ENCODE measurements at regions not wholly inside any gene's neighbourhood (a gene's known extent, or its start where the extent isn't known, plus 50 kb on each side); places are given as distances from the start of the nearest gene placed in this dataset.

GRCh38 chr13:70844391-70845108 is 736.3 kb upstream of the KLHL1 start:
- H3K9me3 ChIP-seq (ENCODE audit: insufficient read depth, low read length) = no peaks in the 10 kb centered on the region
- no peaks in the 10 kb centered on the region for H3K4me1 ChIP-seq (ENCODE audit: insufficient read depth, insufficient read length)
- no peaks in the 10 kb centered on the region for H3K27me3 ChIP-seq (ENCODE audit: insufficient read depth, insufficient read length)
- no peak overlapping the region for H3K4me3 ChIP-seq (ENCODE audit: insufficient read length, low read depth)
- H3K36me3 ChIP-seq (ENCODE audit: insufficient read depth, insufficient read length, low read length) = no peaks in the 10 kb centered on the region
- DNase-seq (ENCODE audit: low read depth, low spot score) = no peak
- TF ChIP-seq ZNF274 (IDR thresholded peaks at IDR 0.05; ENCODE audit: low read depth, low read length) (no peak), SUZ12 (IDR thresholded peaks at IDR 0.05; ENCODE audit: extremely low read depth, insufficient read depth, insufficient read length) (no peak), YY1 (IDR thresholded peaks at IDR 0.05; ENCODE audit: insufficient read depth, insufficient read length) (no peak)
- no peak overlapping the region for H3K9ac ChIP-seq (ENCODE audit: insufficient read length, low read depth)

GRCh38 chr13:70842062-70842644 is 733.9 kb upstream of the KLHL1 start:
- Histone ChIP-seq H3K36me3 (ENCODE audit: insufficient read depth, insufficient read length, low read length) (no peaks in the 10 kb centered on the region), H3K4me3 (ENCODE audit: insufficient read length, low read depth) (no peak overlapping the region), H3K4me1 (ENCODE audit: insufficient read depth, insufficient read length) (no peaks in the 10 kb centered on the region), H3K9me3 (ENCODE audit: insufficient read depth, low read length) (no peaks in the 10 kb centered on the region), H3K9ac (ENCODE audit: insufficient read length, low read depth) (no peak overlapping the region), H3K27me3 (ENCODE audit: insufficient read depth, insufficient read length) (no peaks in the 10 kb centered on the region)
- no peak for TF ChIP-seq YY1 (IDR thresholded peaks at IDR 0.05; ENCODE audit: insufficient read depth, insufficient read length)
- no peak for TF ChIP-seq SUZ12 (IDR thresholded peaks at IDR 0.05; ENCODE audit: extremely low read depth, insufficient read depth, insufficient read length)
- no peak for TF ChIP-seq ZNF274 (IDR thresholded peaks at IDR 0.05; ENCODE audit: low read depth, low read length)
- DNase-seq (ENCODE audit: low read depth, low spot score) = no peak

- TF ChIP-seq YY1 (IDR thresholded peaks at IDR 0.05; ENCODE audit: insufficient read depth, insufficient read length) = no peak
- no peak for TF ChIP-seq SUZ12 (IDR thresholded peaks at IDR 0.05; ENCODE audit: extremely low read depth, insufficient read depth, insufficient read length)
- TF ChIP-seq ZNF274 (IDR thresholded peaks at IDR 0.05; ENCODE audit: low read depth, low read length) = no peak
- no peak overlapping the region for H3K9ac ChIP-seq (ENCODE audit: insufficient read length, low read depth)
- DNase-seq (ENCODE audit: low read depth, low spot score) = no peak
- H3K4me1 ChIP-seq (ENCODE audit: insufficient read depth, insufficient read length) = no peaks in the 10 kb centered on the region
- H3K36me3 ChIP-seq (ENCODE audit: insufficient read depth, insufficient read length, low read length) = no peaks in the 10 kb centered on the region
- no peaks in the 10 kb centered on the region for H3K9me3 ChIP-seq (ENCODE audit: insufficient read depth, low read length)
- H3K4me3 ChIP-seq (ENCODE audit: insufficient read length, low read depth) = no peak overlapping the region
- no peaks in the 10 kb centered on the region for H3K27me3 ChIP-seq (ENCODE audit: insufficient read depth, insufficient read length)
Observed at GRCh38 chr13:70841240-70842061, 733.2 kb upstream of the KLHL1 start.

- H3K4me1 ChIP-seq (ENCODE audit: insufficient read depth, insufficient read length) = no peaks in the 10 kb centered on the region
- no peak overlapping the region for H3K9ac ChIP-seq (ENCODE audit: insufficient read length, low read depth)
- no peaks in the 10 kb centered on the region for H3K36me3 ChIP-seq (ENCODE audit: insufficient read depth, insufficient read length, low read length)
- no peak for DNase-seq (ENCODE audit: low read depth, low spot score)
- H3K9me3 ChIP-seq (ENCODE audit: insufficient read depth, low read length) = no peaks in the 10 kb centered on the region
- no peak for TF ChIP-seq YY1 (IDR thresholded peaks at IDR 0.05; ENCODE audit: insufficient read depth, insufficient read length)
- no peak for TF ChIP-seq ZNF274 (IDR thresholded peaks at IDR 0.05; ENCODE audit: low read depth, low read length)
- TF ChIP-seq SUZ12 (IDR thresholded peaks at IDR 0.05; ENCODE audit: extremely low read depth, insufficient read depth, insufficient read length) = no peak
- H3K4me3 ChIP-seq (ENCODE audit: insufficient read length, low read depth) = no peak overlapping the region
- no peaks in the 10 kb centered on the region for H3K27me3 ChIP-seq (ENCODE audit: insufficient read depth, insufficient read length)
Observed at GRCh38 chr13:70835371-70835770, 727.1 kb upstream of the KLHL1 start.

- Histone ChIP-seq H3K4me3 (ENCODE audit: insufficient read length, low read depth) (no peak overlapping the region), H3K4me1 (ENCODE audit: insufficient read depth, insufficient read length) (no peaks in the 10 kb centered on the region), H3K36me3 (ENCODE audit: insufficient read depth, insufficient read length, low read length) (no peaks in the 10 kb centered on the region), H3K9ac (ENCODE audit: insufficient read length, low read depth) (no peak overlapping the region), H3K27me3 (ENCODE audit: insufficient read depth, insufficient read length) (no peaks in the 10 kb centered on the region), H3K9me3 (ENCODE audit: insufficient read depth, low read length) (no peaks in the 10 kb centered on the region)
- TF ChIP-seq SUZ12 (IDR thresholded peaks at IDR 0.05; ENCODE audit: extremely low read depth, insufficient read depth, insufficient read length) = no peak
- TF ChIP-seq ZNF274 (IDR thresholded peaks at IDR 0.05; ENCODE audit: low read depth, low read length) = no peak
- no peak for TF ChIP-seq YY1 (IDR thresholded peaks at IDR 0.05; ENCODE audit: insufficient read depth, insufficient read length)
- DNase-seq (ENCODE audit: low read depth, low spot score) = no peak
Observed at GRCh38 chr13:70829748-70830147, 721.5 kb upstream of the KLHL1 start.

GRCh38 chr13:70817576-70817975 is 709.3 kb upstream of the KLHL1 start:
- Histone ChIP-seq H3K4me1 (ENCODE audit: insufficient read depth, insufficient read length) (no peaks in the 10 kb centered on the region), H3K27me3 (ENCODE audit: insufficient read depth, insufficient read length) (no peaks in the 10 kb centered on the region), H3K9me3 (ENCODE audit: insufficient read depth, low read length) (no peaks in the 10 kb centered on the region), H3K36me3 (ENCODE audit: insufficient read depth, insufficient read length, low read length) (no peaks in the 10 kb centered on the region), H3K4me3 (ENCODE audit: insufficient read length, low read depth) (no peak overlapping the region), H3K9ac (ENCODE audit: insufficient read length, low read depth) (no peak overlapping the region)
- DNase-seq (ENCODE audit: low read depth, low spot score) = no peak
- TF ChIP-seq ZNF274 (IDR thresholded peaks at IDR 0.05; ENCODE audit: low read depth, low read length) (no peak), YY1 (IDR thresholded peaks at IDR 0.05; ENCODE audit: insufficient read depth, insufficient read length) (no peak), SUZ12 (IDR thresholded peaks at IDR 0.05; ENCODE audit: extremely low read depth, insufficient read depth, insufficient read length) (no peak)

- no peak overlapping the region for H3K9ac ChIP-seq (ENCODE audit: insufficient read length, low read depth)
- H3K4me3 ChIP-seq (ENCODE audit: insufficient read length, low read depth) = no peak overlapping the region
- no peaks in the 10 kb centered on the region for H3K27me3 ChIP-seq (ENCODE audit: insufficient read depth, insufficient read length)
- TF ChIP-seq YY1 (IDR thresholded peaks at IDR 0.05; ENCODE audit: insufficient read depth, insufficient read length) (no peak), ZNF274 (IDR thresholded peaks at IDR 0.05; ENCODE audit: low read depth, low read length) (no peak), SUZ12 (IDR thresholded peaks at IDR 0.05; ENCODE audit: extremely low read depth, insufficient read depth, insufficient read length) (no peak)
- no peak for DNase-seq (ENCODE audit: low read depth, low spot score)
- H3K4me1 ChIP-seq (ENCODE audit: insufficient read depth, insufficient read length) = no peaks in the 10 kb centered on the region
- no peaks in the 10 kb centered on the region for H3K36me3 ChIP-seq (ENCODE audit: insufficient read depth, insufficient read length, low read length)
- H3K9me3 ChIP-seq (ENCODE audit: insufficient read depth, low read length) = no peaks in the 10 kb centered on the region
Observed at GRCh38 chr13:70816853-70817252, 708.6 kb upstream of the KLHL1 start.
